HepG2 (cell line): ENCODE measurements at regions not wholly inside any gene's neighbourhood (a gene's known extent, or its start where the extent isn't known, plus 50 kb on each side); places are given as distances from the start of the nearest gene placed in this dataset.

Experiments
- ATAC-seq: fragments of 200-7000 bp; cut with Tn5 transposase; 3 replicates; pipeline ENCODE4 v1.9.1; 2020; ENCODE audit warnings: mild to moderate bottlenecking, moderate library complexity
- BruUV-seq: library from RNA; stranded (reverse); fragments of 400-500 nt; replicated peaks from 2 replicates; lab custom pipeline; 2021; lab: Mats Ljungman, UMichigan
- CTCF ChIA-PET: fragments of 300-600 bp; formaldehyde crosslinking; extraction: SDS; loops from one replicate; lab custom pipeline; 2021; ENCODE audit warnings: low total read pairs, inconsistent platforms, low intra/inter-chr PET ratio; lab: Yijun Ruan, JAX
- POLR2A ChIA-PET: fragments of 350-600 bp; sonication (Branson Sonifier 250); formaldehyde crosslinking; loops from one replicate; lab custom pipeline; 2020; ENCODE audit warnings: antibody characterized with exemption, inconsistent platforms; lab: Yijun Ruan, JAX
- DNase-seq: peaks from one replicate; pipeline ENCODE4 v3.0.0-alpha.2; 2015; ENCODE audit warnings: low spot score
- FAIRE-seq: peaks from 3 replicates; lab custom pipeline; 2011; peaks lifted over from hg19 to GRCh38; lab: Jason Lieb, UNC
- H2AFZ ChIP-seq: one replicate; pipeline ENCODE4 v1.6.1; 2011; ENCODE audit warnings: low read length, inconsistent platforms
- H3K27ac ChIP-seq: fragments of 300-600 bp; 3 replicates; pipeline ENCODE4 v1.8.0; 2011; ENCODE audit warnings: mixed run types, mild to moderate bottlenecking, mixed read lengths, low read length, inconsistent platforms; ENCODE audit not compliant: insufficient read depth; ENCODE audit errors: extremely low read length
- H3K27me3 ChIP-seq, 2 experiments: fragments of 200-600 bp in 1 of 2; 2 replicates in 1 of 2; 3 replicates in 1 of 2; pipeline versions ENCODE4 v1.6.0 to v1.8.0; 2011; ENCODE audit warnings: low read length in 2 of 2, mild to moderate bottlenecking in 2 of 2, moderate library complexity in 2 of 2, inconsistent platforms in 1 of 2; ENCODE audit not compliant: insufficient read depth in 2 of 2, control insufficient read depth in 1 of 2
- H3K36me3 ChIP-seq, 2 experiments: fragments of 200-600 bp in 1 of 2; replicated peaks in 1 of 2; 2 replicates in 1 of 2; 3 replicates in 1 of 2; pipeline versions ENCODE4 v1.5.1 to v1.8.0; 2011; ENCODE audit warnings: low read length in 2 of 2, inconsistent platforms in 1 of 2; ENCODE audit not compliant: insufficient read depth in 2 of 2, control insufficient read depth in 1 of 2
- H3K4me1 ChIP-seq: 2 replicates; pipeline ENCODE4 v1.5.1; 2012; ENCODE audit warnings: low read length, inconsistent platforms; ENCODE audit not compliant: insufficient read depth
- H3K4me2 ChIP-seq: 2 replicates; pipeline ENCODE4 v1.6.0; 2011; ENCODE audit warnings: low read depth, low read length, inconsistent platforms
- H3K4me3 ChIP-seq, 3 experiments: fragments of 200-600 bp in 1 of 3; sonication (generic), shearing (Covaris generic) in 1 of 3; replicated peaks in 1 of 3; 2 replicates each; pipeline ENCODE4 v1.5.1; 2011 to 2016; ENCODE audit warnings: low read length in 3 of 3, inconsistent platforms in 2 of 3, low read depth in 2 of 3, mild to moderate bottlenecking in 2 of 3, control low read depth in 1 of 3, mixed read lengths in 1 of 3; ENCODE audit not compliant: insufficient read depth in 1 of 3
- H3K79me2 ChIP-seq: one replicate; pipeline ENCODE4 v1.6.1; 2011; ENCODE audit warnings: low read length, inconsistent platforms; ENCODE audit not compliant: insufficient read depth
- H3K9ac ChIP-seq: 2 replicates; pipeline ENCODE4 v1.6.0; 2011; ENCODE audit warnings: mild to moderate bottlenecking, low read depth, low read length, inconsistent platforms; ENCODE audit not compliant: insufficient read depth
- H3K9me3 ChIP-seq: 2 replicates; pipeline ENCODE4 v1.5.1; 2012; ENCODE audit warnings: mild to moderate bottlenecking, low read length
- H4K20me1 ChIP-seq: 2 replicates; pipeline ENCODE4 v1.6.0; 2011; ENCODE audit warnings: inconsistent platforms, mild to moderate bottlenecking, low read length, moderate library complexity; ENCODE audit not compliant: insufficient read depth
- SKI ChIP-seq: fragments of 450-650 bp; IDR thresholded peaks from one replicate; pipeline ENCODE4 v1.6.1; 2018; ENCODE audit warnings: mild to moderate bottlenecking; ENCODE audit not compliant: partially characterized antibody
- TCF12 ChIP-seq, 2 experiments: fragments of 450-650 bp in 1 of 2; sonication (generic) in 1 of 2; formaldehyde crosslinking in 1 of 2; IDR thresholded peaks; 2 replicates each; pipeline versions ENCODE4 v1.6.1 to v1.8.0; 2017 to 2022; ENCODE audit warnings: antibody characterized with exemption in 1 of 2, mild to moderate bottlenecking in 1 of 2, missing genetic modification reagents in 1 of 2, moderate library complexity in 1 of 2
- ZNF451 ChIP-seq: sonication (generic); formaldehyde crosslinking; IDR thresholded peaks from 2 replicates; pipeline ENCODE4 v1.5.0; 2020; ENCODE audit warnings: mild to moderate bottlenecking, missing genetic modification reagents
- WGBS: methylation state at CpG from one replicate; pipeline ENCODE4 v1.1.6; 2017; ENCODE audit warnings: low lambda C conversion rate; 5-methylcytosine and 5-hydroxymethylcytosine counted together
- in situ Hi-C: cut with HindIII; loops from 2 replicates; pipeline ENCODE4 v1.10.0; 2017; ENCODE audit warnings: low pct_unique_long_range_greater_than_20kb; ENCODE audit not compliant: extremely low pct_ligation_motif_present
- intact Hi-C: fragments of 100-400 bp; cut with micrococcal nuclease; formaldehyde crosslinking; loops from one replicate; pipeline ENCODE4 v1.10.0; 2022; ENCODE audit not compliant: unreplicated experiment
- TF ChIP-seq, protein P1 (sequence below): sonication (generic); formaldehyde crosslinking; IDR thresholded peaks from 2 replicates; pipeline ENCODE4 v1.5.0; 2020; ENCODE audit warnings: mild to moderate bottlenecking, missing genetic modification reagents, borderline replicate concordance

DNA sequence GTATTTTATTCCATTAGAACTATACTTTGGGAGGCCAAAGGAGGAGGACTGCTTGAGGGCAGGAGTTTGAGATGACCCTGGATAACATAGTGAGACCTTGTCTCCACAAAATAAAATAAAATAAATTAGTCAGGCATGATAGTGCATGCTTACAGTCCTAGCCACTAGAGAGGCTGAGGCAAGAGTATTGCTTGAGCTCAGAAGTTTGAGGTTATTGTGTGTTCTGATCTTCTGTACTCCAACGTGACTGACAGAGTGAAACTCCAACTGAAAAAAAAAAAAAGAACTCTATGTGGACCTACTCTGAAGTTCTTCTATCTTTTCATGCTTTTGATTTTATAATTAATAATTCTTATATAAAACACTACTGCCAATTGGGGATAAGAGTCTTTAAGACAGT is 1560.0 kb upstream of the GBE1 start:
- TF ChIP-seq, protein P1, sequence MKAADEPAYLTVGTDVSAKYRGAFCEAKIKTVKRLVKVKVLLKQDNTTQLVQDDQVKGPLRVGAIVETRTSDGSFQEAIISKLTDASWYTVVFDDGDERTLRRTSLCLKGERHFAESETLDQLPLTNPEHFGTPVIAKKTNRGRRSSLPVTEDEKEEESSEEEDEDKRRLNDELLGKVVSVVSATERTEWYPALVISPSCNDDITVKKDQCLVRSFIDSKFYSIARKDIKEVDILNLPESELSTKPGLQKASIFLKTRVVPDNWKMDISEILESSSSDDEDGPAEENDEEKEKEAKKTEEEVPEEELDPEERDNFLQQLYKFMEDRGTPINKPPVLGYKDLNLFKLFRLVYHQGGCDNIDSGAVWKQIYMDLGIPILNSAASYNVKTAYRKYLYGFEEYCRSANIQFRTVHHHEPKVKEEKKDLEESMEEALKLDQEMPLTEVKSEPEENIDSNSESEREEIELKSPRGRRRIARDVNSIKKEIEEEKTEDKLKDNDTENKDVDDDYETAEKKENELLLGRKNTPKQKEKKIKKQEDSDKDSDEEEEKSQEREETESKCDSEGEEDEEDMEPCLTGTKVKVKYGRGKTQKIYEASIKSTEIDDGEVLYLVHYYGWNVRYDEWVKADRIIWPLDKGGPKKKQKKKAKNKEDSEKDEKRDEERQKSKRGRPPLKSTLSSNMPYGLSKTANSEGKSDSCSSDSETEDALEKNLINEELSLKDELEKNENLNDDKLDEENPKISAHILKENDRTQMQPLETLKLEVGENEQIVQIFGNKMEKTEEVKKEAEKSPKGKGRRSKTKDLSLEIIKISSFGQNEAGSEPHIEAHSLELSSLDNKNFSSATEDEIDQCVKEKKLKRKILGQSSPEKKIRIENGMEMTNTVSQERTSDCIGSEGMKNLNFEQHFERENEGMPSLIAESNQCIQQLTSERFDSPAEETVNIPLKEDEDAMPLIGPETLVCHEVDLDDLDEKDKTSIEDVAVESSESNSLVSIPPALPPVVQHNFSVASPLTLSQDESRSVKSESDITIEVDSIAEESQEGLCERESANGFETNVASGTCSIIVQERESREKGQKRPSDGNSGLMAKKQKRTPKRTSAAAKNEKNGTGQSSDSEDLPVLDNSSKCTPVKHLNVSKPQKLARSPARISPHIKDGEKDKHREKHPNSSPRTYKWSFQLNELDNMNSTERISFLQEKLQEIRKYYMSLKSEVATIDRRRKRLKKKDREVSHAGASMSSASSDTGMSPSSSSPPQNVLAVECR (CRISPR knock-in tag): no peak
- TF ChIP-seq TCF12 (IDR thresholded peaks at IDR 0.05): no peak
- TF ChIP-seq TCF12 (CRISPR knock-in tag; IDR thresholded peaks at IDR 0.05): no peak
- no peak for TF ChIP-seq SKI
- no peak for TF ChIP-seq ZNF451 (CRISPR knock-in tag)
- ChIA-PET CTCF (no interaction called here), POLR2A (no interaction called here)
- Histone ChIP-seq H3K36me3 (no peaks in the 10 kb centered on the region), H3K9ac (no peak overlapping the region), H3K4me2 (no peak overlapping the region), H3K79me2 (no peaks in the 10 kb centered on the region), H3K4me3 (no peak overlapping the region), H3K27ac (no peak overlapping the region), H3K4me1 (no peaks in the 10 kb centered on the region), H2AFZ (no peak overlapping the region), H4K20me1 (no peaks in the 10 kb centered on the region), H3K27me3 (no peaks in the 10 kb centered on the region), H3K9me3 (no peaks in the 10 kb centered on the region)
- in situ Hi-C loops (no loop called here), intact Hi-C loops (loop anchor here (10.0 kb wide), 1 partner anchor 1403 kb away; no protein-coding TSS in a partner anchor)
- FAIRE-seq: no peak
- 0% methylated on average over 1 of the region's 1 CpG for WGBS
- no peak for ATAC-seq
- no peak for DNase-seq
- BruUV-seq: no TSS peak
